ENCODE measurements at regions not wholly inside any gene's neighbourhood (a gene's known extent, or its start where the extent isn't known, plus 50 kb on each side); places are given as distances from the start of the nearest gene placed in this dataset.

DNA sequence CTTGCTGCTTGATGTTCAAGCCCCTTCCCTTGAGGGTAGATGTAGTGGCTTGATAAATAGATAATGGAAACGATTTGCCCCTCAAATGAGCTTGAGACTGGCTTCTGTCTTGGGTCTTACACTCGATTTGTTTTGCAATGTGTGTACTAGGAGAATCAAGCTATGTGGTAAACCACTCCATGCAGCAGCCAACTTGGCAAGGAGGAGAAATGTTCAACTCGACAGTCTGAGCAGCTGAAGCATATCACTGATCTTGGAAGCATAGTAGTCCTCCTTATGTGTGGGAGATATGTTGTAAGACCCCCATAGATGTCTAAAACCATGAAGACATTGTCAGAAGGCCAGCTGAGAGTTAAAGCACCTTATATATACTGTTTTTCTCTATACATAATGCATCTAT, 125.3 kb downstream of the CCNG2 start:
- TF ChIP-seq RAD21 (IDR thresholded peaks at IDR 0.05; ENCODE audit: low read depth) (no peak), YY1 (IDR thresholded peaks at IDR 0.05; ENCODE audit: low read depth) (no peak), EGR1 (IDR thresholded peaks at IDR 0.05) (no peak), TAF1 (IDR thresholded peaks at IDR 0.05; ENCODE audit: low read depth) (no peak), TEAD4 (IDR thresholded peaks at IDR 0.05) (no peak), ZBTB7A (IDR thresholded peaks at IDR 0.05; ENCODE audit: low read depth) (no peak), EP300 (IDR thresholded peaks at IDR 0.05; ENCODE audit: borderline replicate concordance) (no peak), FOXM1 (IDR thresholded peaks at IDR 0.05; ENCODE audit: borderline replicate concordance, low read depth) (no peak), CREB1 (IDR thresholded peaks at IDR 0.05; ENCODE audit: low read depth) (no peak), CEBPB (IDR thresholded peaks at IDR 0.05) (no peak), NFIC (IDR thresholded peaks at IDR 0.05) (no peak), TCF12 (IDR thresholded peaks at IDR 0.05; ENCODE audit: low read depth) (no peak)
- TF ChIP-seq, protein P1, sequence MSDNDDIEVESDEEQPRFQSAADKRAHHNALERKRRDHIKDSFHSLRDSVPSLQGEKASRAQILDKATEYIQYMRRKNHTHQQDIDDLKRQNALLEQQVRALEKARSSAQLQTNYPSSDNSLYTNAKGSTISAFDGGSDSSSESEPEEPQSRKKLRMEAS (IDR thresholded peaks at IDR 0.05) = no peak
- TF ChIP-seq, protein P2, sequence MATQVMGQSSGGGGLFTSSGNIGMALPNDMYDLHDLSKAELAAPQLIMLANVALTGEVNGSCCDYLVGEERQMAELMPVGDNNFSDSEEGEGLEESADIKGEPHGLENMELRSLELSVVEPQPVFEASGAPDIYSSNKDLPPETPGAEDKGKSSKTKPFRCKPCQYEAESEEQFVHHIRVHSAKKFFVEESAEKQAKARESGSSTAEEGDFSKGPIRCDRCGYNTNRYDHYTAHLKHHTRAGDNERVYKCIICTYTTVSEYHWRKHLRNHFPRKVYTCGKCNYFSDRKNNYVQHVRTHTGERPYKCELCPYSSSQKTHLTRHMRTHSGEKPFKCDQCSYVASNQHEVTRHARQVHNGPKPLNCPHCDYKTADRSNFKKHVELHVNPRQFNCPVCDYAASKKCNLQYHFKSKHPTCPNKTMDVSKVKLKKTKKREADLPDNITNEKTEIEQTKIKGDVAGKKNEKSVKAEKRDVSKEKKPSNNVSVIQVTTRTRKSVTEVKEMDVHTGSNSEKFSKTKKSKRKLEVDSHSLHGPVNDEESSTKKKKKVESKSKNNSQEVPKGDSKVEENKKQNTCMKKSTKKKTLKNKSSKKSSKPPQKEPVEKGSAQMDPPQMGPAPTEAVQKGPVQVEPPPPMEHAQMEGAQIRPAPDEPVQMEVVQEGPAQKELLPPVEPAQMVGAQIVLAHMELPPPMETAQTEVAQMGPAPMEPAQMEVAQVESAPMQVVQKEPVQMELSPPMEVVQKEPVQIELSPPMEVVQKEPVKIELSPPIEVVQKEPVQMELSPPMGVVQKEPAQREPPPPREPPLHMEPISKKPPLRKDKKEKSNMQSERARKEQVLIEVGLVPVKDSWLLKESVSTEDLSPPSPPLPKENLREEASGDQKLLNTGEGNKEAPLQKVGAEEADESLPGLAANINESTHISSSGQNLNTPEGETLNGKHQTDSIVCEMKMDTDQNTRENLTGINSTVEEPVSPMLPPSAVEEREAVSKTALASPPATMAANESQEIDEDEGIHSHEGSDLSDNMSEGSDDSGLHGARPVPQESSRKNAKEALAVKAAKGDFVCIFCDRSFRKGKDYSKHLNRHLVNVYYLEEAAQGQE (IDR thresholded peaks at IDR 0.05; ENCODE audit: low read depth) = no peak
- TF ChIP-seq, protein P3, sequence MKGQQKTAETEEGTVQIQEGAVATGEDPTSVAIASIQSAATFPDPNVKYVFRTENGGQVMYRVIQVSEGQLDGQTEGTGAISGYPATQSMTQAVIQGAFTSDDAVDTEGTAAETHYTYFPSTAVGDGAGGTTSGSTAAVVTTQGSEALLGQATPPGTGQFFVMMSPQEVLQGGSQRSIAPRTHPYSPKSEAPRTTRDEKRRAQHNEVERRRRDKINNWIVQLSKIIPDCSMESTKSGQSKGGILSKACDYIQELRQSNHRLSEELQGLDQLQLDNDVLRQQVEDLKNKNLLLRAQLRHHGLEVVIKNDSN (IDR thresholded peaks at IDR 0.05) = no peak

DNA sequence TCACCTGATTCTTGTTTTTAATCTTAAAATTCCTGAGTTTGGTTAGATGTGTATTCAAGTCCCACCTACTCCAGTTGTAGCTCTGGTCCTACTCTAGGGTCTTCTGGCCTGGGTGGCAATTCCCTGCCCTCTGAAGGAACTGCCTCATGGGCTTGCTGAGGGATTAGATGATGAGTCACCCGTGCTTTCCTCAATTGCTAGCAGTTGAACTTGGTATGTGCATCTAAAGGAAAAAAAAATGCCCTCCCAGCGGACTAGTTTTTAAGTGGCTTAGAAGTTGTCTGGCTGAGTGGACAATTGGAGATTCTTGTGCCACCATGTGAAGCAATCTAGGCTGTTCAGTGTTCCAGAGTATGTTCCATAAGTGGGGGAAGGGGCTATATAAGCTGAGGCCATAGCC, 127.0 kb downstream of the CCNG2 start:
- TF ChIP-seq, protein P2 (IDR thresholded peaks at IDR 0.05; ENCODE audit: low read depth) = no peak
- TF ChIP-seq YY1 (IDR thresholded peaks at IDR 0.05; ENCODE audit: low read depth) (no peak), EGR1 (IDR thresholded peaks at IDR 0.05) (no peak), NFIC (IDR thresholded peaks at IDR 0.05) (no peak), CEBPB (IDR thresholded peaks at IDR 0.05) (no peak), ZBTB7A (IDR thresholded peaks at IDR 0.05; ENCODE audit: low read depth) (no peak), TAF1 (IDR thresholded peaks at IDR 0.05; ENCODE audit: low read depth) (no peak), RAD21 (IDR thresholded peaks at IDR 0.05; ENCODE audit: low read depth) (no peak), TEAD4 (IDR thresholded peaks at IDR 0.05) (no peak), CREB1 (IDR thresholded peaks at IDR 0.05; ENCODE audit: low read depth) (no peak), FOXM1 (IDR thresholded peaks at IDR 0.05; ENCODE audit: borderline replicate concordance, low read depth) (no peak), TCF12 (IDR thresholded peaks at IDR 0.05; ENCODE audit: low read depth) (no peak), EP300 (IDR thresholded peaks at IDR 0.05; ENCODE audit: borderline replicate concordance) (no peak)
- TF ChIP-seq, protein P3 (IDR thresholded peaks at IDR 0.05) = no peak
- TF ChIP-seq, protein P1 (IDR thresholded peaks at IDR 0.05) = no peak

DNA sequence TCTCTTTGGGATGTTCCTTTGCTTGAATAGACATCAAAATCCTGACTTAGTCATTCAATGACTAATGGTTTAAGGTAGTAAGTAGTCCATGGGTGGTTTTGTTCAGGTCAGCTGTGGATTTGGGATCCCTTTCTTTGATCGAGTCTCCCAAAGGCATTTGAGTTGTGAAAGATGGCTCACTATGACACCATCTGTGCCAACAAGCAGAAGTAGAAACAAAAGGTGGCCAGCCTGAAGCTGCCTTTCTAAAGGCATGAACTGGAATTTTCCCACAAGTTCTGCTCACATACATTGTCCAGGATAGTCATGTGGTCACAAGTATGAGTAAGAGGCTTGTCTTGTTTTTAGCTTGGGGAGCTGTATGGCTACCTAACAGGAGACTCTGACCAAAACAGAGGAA, 129.9 kb downstream of the CCNG2 start:
- TF ChIP-seq CREB1 (IDR thresholded peaks at IDR 0.05; ENCODE audit: low read depth) = no peak

DNA sequence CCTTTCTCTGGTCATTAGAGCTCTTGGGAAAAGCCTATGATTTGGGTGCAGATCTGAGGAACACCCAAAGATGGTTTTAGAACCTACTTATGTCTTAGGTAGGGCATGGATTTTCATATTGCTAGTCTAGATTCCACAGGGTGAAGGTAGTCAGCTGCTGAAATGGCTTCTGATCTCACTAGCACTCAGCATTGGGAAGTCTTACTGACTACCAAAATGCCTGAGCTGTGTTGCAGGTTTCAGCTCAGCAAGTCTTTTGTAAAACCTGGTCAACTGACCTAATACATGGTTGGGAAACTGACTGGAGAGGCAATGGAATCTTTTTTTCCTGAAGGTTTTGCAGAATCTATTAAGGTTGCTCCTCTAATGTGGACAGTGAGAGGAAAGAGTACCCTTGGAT, 136.4 kb downstream of the CCNG2 start:
- no peak for TF ChIP-seq EP300 (IDR thresholded peaks at IDR 0.05; ENCODE audit: borderline replicate concordance)
- no peak for TF ChIP-seq TCF12 (IDR thresholded peaks at IDR 0.05; ENCODE audit: low read depth)
- TF ChIP-seq ZBTB7A (IDR thresholded peaks at IDR 0.05; ENCODE audit: low read depth) = no peak
- TF ChIP-seq, protein P3 (IDR thresholded peaks at IDR 0.05) = no peak
- TF ChIP-seq FOXM1 (IDR thresholded peaks at IDR 0.05; ENCODE audit: borderline replicate concordance, low read depth) = no peak
- TF ChIP-seq EGR1 (IDR thresholded peaks at IDR 0.05) = no peak
- TF ChIP-seq, protein P1 (IDR thresholded peaks at IDR 0.05) = no peak
- no peak for TF ChIP-seq YY1 (IDR thresholded peaks at IDR 0.05; ENCODE audit: low read depth)
- TF ChIP-seq CREB1 (IDR thresholded peaks at IDR 0.05; ENCODE audit: low read depth) = no peak
- no peak for TF ChIP-seq TAF1 (IDR thresholded peaks at IDR 0.05; ENCODE audit: low read depth)
- TF ChIP-seq TEAD4 (IDR thresholded peaks at IDR 0.05) = no peak
- no peak for TF ChIP-seq CEBPB (IDR thresholded peaks at IDR 0.05)
- TF ChIP-seq NFIC (IDR thresholded peaks at IDR 0.05) = no peak
- TF ChIP-seq, protein P2 (IDR thresholded peaks at IDR 0.05; ENCODE audit: low read depth) = no peak
- no peak for TF ChIP-seq RAD21 (IDR thresholded peaks at IDR 0.05; ENCODE audit: low read depth)
